ENCODE measurements at regions not wholly inside any gene's neighbourhood (a gene's known extent, or its start where the extent isn't known, plus 50 kb on each side); places are given as distances from the start of the nearest gene placed in this dataset.
"Not testable (repeated sequence)": the region's sequence is repeated elsewhere in the genome, so short reads cannot be mapped to it uniquely, and the experiment has no call there.

DNA sequence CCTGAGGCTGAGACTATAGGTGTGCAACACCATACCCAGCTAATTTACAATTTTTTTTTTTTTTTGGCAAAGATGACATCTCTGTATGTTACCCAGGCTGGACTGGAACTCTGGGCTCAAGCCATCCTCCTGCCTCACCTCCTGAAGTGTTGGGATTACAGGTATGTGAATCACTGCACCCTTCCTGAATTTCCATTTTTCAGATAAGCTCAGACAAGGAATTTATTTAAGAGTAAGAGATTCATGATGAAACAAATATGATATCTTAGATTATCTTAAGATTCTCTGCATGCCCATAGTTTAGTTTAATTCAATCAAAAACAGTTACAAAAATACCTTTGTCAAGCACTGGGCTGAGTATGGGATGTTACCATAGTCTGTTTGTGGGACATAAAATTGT is 128.4 kb upstream of the BASP1 start:
- no peak for FAIRE-seq

DNA sequence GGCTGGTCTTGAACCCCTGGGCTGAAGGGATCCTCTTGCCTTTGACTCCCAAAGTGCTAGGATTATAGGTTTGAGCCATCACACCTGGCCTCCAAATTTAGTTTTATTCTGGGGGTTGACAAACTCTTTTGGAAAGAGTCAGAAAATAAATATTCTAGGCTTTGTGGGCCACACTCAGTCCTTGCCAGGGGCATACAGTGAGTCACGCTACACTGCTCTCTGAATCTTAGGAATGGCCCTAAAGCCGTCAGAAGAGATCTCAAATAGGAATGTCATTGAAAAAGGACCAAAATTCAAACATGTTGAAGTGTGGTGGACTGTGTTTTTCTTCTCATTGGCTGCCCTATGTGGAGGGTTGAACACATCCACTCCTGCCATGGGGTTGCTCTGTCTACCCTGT is 127.7 kb upstream of the BASP1 start:
- FAIRE-seq: no peak

DNA sequence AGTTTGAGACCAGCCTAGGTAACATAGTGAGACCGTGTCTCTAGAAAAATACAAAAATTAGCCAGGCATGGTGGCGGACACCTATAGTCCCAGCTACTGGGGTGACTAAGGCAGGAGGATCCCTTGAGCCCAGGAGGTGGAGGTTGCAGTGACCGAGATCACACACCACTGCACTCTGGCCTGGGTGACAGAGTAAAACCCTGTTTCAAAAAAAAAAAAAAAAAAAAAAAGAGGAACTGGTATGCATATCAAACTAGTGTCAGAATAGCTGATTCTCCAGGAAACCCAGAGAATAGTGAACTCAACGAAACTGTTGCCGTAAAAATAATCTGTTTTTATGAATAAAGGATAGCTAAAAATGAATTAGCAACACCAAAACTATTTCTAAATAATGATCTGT is 126.6 kb upstream of the BASP1 start:
- FAIRE-seq: no peak

DNA sequence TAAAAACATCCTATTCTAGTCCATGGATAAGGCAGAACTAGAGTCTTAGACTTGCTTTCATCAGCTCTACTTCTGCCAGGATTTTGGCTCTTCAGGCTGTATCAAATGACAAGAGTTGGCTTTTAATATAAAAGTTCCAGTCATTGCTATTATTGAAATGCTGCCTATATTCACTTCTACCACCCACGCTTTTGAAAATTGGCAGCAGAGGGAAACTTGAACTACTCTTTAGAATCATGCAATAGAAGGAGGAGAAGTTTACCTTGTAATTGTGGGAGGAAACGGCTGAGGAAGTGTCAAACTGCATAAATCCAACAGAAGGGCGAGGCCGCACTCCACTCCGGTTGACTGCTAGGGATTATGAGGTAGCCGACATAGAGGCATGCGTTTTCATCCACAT is 122.6 kb upstream of the BASP1 start:
- no peak for FAIRE-seq

DNA sequence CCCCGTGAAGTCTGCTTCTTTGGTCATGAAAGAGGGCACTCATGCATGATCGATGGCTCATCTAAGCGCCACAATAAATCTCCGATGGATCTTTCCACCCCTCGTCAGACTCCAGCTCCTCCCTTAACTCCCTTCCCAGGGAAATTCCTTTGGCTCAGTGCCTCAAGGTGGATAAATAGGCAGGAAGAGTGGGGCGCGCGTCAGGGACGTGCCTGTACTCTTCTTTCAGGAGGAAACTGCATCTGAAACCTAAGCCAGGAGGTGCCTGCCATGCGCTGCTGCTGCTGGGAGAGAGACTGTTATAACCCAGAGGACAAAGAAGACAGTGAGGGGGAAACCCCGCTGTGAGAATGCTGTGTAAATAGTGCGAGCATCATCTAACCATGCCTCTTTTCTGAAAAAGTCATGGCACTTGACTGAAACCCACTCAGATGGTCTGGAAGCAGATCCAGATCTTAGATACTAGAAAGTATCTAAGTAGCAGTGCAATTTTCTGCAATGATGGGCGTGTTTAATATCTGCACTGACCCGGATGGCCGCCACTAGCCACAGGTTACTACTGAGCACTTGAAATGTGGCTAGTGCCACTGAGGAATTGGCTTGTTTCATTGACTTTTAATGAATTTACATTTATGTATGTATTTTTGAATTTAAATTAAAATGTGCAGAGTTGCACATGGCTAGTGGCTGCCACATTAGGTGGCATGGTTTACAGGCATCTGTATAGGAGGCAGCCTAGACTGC is 120.3 kb upstream of the BASP1 start:
- FAIRE-seq: no peak

DNA sequence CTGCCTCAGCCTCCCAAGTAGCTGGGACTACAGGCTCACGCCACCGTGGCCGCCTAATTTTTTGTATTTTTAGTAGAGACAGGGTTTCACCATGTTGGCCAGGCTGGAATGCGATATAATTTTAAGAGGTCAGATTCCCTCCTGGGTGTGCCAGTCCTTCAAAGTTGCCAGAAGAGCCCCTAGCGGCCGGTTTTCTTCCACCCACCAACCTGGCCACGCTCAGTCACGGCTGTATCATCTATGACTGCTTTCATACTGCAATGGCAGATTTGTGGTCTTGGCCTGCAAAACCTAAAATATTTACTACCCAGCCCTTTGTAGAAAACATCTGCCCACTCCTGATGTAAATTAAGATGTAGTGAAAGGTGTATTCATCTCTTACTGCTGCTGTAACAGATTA is 117.5 kb upstream of the BASP1 start:
- no peak for FAIRE-seq

DNA sequence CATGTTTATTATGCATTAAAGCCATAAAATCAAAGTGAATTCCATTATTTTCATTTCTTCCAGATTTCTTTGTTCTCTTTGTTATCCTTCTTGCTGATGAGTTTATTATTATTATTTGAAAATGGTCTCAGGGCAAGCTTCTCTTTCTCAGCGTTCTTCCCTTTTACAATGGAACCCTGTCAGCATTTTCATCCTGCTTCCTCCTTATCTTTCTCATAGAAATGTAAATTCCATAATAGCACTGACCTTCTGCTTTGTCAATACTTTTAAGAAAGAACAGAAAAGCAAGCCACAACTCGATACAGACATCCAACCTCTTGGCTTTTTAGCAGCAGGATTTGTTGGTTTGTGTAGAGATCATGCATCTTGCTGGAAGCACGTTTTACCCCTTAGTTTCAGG is 114.0 kb upstream of the BASP1 start:
- no peak for FAIRE-seq

DNA sequence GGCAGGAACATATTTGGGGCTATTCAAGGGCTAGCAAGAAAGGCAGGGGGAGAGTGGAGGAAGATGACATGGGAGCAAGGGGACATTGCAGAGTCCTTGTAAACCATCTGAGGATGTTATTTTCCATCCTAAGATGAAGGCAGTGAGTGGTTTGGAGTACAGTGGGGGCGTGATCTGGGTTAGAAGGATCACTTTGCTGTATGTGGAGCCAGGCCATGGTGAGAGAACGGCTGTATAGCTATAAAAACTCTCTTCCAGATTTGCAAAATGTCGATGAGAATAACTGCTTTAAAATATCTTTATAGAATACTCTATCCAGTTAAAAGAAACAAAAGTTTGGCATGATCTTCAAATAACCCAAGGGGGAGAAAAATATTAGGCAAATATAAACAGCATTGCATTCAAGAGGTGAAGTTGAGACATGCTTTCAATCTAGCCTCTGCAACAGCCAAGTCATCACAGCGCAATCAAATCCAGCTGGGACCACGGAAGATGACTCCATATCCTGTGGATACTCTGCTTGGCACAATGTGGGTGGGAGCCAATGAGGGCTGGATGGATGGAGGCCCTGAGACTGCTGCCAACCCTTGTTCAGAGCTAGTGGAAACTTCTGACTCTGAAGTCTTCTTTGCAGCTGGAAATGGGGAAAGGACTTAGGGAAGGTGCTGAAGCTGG is 111.5 kb upstream of the BASP1 start:
- no peak for FAIRE-seq

DNA sequence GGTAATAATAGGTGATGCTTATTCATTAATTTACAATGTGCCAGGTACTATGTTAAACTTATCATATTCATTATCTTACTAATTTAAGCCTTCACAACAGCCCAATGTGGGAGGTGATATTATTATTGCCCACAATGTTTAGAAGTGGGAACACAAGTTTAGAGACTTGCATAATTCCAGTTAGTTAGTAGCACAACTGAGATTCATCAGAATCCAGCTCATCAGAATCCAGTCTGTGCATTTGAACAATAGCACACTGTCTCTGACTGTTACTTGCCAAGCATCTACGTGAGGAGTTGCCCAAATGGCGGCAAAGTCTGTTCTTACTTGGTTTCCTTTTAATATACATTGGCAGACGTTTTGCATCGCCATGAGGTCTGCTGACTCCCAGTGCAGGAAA is 110.9 kb upstream of the BASP1 start:
- no peak for FAIRE-seq

DNA sequence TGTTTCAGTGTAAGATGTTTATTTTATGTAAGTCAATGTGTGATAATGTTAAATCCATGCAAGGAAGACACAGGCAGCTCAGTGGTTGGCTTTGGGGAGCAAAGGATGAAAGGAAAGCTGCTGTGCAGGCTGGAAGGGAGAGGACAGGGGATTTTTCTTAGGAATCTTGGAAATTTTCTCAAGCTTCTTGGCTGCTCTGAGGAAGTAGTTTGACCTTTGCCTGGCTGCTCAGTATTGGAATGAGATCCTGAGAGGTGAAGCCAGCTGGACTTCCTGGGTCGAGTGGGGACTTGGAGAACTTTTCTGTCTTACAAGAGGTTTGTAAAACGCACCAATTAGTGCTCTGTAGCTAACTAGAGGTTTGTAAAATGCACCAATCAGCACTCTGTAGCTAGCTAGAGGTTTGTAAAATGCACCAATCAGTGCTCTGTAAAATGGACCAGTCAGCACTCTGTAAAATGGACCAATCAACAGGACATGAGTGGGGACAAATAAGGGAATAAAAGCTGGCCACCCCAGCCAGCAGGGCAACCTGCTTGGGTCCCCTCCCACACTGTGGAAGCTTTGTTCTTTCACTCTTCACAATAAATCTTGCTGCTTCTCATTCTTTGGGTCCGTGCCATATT is 105.2 kb upstream of the BASP1 start:
- FAIRE-seq: not testable (repeated sequence)

DNA sequence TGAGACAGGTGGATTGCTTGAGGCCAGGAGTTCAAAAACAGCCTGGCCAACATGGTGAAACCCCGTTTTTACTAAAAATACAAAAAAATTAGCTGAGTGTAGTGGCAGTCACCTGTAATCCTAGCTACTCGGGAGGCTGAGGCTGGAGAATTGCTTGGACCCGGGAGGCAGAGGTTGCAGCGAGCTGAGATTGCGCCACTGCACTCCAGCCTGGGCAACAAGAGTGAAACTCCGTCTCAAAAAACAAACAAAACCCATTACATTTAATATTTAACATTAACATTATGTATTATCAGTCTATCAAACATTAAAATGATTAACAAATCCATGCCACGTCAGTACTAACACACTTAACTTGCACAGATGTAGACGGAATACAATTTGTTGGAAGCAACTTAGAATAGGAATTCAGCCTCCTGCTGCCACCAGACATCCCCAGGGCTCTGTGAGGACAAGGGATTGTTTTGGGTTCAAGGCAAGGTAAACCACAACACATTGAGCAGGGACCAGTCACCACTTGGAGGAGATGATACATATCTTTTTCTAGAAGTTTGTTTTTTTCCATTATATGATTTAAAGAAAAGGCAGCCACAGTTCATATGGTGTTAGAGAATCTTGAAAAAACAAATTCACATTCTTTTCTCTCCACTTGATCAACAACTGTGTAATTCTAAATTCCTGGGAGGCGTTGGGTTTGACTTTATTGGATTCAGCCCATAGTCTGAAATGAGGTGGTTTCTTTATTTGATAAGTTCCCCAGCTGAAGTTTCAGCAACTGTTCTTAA is 104.1 kb upstream of the BASP1 start:
- FAIRE-seq: no peak

DNA sequence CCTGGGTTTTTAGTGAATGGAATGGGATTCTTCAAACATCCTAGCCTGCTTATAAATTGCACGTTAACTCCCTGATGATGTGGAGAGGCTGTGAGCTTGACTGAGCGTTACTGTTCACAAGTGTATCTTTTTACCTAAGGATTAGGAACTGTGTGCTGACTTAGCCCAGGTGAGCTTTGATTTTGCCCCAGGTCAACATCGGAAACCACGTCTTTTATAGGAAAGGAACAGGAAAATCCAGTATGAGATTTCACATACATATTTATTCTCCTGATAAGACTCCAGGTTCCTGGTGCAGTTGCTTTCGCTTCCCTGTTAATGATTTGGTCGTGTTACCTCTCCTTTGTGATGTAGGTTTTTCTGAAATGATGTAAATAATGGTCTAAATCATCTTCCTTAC is 103.2 kb upstream of the BASP1 start:
- FAIRE-seq: no peak

DNA sequence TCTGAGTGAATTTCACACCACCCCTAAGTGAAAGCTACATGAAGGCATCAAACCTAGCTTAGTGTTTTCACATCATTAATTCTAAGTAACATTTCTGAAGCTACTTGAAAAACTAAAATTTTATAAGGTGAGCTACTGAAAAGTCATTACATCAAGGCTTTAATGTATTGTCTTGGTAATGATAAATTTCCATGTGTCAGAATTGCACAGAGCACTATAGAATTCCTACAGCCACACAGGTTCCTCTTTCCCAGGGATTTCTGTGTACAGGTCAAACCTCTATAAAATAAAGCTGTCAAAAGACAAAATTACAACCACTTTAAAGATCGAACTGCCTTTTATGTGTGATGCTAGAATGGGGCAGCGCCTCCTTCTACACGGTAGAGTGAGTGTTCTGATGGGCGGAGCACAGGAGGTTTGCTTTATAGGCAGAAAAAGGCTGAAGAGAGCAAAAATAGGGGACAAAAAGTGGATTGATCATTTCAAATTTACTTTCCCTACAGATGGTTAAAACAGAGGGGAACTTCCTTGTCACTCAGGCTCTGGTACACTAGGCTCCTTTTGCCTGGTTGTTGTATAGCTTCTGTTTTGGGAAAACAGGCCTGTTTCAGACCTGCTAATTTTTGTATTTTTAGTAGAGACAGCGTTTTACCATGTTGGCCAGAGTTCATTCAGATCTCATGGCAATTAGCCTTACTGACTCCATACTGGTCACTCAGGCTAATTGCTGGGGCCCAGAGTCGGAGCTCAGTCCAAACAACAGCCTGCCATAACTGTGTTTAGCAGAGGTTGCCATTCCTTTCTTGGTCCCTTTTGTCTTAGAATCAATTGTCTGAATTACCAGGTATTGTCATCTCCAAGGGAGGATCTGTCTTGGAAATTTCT is 102.5 kb upstream of the BASP1 start:
- no peak for FAIRE-seq

DNA sequence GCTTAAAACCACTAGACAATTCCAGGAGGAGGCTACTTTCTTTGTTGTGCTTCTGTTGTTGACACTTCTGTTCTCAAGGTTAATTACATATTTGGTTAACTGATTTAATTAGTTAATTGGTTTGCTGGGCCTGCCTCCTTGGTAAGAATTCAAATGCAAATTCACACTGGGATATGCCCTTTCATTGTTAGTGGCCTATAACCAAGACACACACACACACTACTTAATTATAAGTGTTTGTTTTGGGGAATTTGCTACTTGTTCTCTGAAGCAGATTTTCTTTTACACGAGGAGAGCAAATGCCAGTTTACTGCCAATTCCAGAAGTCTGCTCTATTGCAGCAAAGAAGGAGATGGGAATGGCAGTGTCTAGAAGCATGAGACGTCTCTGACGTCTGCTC is 101.6 kb upstream of the BASP1 start:
- no peak for FAIRE-seq

DNA sequence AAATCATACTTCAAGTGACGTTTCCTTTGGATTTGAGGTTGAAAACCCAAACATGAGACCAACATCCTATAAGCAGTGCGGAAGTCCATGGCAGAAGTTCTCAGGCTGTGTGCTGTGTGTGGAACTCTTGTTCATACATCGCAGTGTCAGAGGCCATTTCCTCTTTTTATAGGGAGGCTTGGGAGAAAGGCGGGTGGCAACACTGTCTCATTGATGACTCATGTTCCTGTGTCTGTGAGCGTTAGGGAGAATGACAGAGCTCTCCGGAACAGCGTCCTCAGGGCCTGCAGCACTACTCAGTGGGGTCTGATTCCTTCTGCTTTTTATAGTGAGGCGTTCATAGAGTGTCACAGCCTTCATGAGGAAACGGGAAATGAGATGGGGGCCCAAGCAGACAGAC is 98.8 kb upstream of the BASP1 start:
- no peak for FAIRE-seq

DNA sequence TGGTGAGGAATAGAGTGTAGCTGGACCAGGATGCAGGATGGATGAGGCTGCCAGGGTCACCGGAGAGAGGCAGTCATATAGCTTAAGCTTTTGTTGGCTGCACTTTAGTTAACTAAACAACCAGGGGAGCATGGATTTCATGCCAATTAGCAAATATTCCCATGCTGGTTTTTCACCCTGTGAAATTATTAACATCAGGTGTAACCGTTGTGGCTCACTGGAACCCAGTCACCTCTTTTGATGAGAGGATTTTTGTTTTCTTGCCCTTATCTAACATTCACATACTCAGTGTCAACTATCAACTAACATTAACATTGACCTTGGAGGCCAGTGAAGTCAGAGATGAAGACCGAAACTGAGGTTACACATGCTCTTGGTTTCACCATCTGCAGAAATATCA is 97.2 kb upstream of the BASP1 start:
- FAIRE-seq: no peak

DNA sequence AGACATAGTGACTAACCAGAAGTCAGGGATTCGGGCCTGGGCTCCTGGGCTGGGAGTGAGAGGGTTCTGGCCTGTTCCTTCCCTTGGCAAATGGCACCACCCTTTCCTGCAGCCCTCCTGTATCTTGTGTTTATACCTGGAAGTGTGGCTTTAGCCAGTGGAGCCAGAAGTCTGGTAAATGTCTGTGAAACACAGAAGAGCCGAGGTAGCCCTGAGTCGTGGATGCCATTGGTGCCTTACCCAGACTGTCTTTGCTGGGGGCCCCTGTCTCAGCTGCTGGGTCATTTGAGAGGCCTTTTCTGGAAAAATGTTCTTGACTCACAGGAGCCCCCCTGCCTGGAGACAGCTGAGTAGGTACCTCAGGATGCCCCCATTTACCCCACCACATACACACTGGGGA is 95.7 kb upstream of the BASP1 start:
- no peak for FAIRE-seq

DNA sequence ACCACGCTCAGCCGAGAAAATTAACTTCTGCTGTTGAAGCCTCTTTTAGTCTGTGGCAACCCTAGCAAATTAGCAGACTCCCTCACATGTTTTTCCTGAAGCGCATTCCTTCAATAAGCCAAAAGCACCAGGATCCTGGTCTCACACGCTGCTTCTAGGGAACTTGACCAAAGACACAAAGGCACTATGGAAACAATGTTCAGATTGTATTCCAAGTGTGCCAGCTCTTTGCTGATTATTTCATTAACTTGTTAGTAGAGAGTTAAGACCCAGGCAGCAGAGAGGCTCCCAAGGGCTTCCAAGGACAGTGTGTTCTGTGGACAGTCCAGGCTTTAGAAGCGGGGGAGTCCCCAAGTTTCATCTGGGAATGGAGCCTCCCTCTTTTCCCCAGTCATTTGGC is 94.4 kb upstream of the BASP1 start:
- FAIRE-seq: no peak

DNA sequence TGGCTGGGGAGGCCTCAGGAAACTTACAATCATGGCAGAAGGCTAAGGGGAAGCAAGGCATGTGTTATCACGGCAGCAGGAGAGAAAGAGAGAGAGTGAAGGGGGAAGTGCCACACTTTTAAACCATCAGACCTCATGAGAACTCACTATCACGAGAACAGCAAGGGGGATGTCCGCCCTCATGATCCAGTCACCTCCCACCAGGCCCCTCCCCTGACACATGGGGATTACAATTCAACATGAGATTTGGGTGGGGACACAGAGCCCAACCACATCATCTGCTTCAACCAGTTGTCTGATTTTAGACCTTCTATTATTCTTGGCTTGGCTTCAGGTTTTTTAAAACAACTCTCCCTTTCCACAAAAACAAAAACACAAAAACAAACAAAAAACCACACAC is 93.7 kb upstream of the BASP1 start:
- not testable (repeated sequence) for FAIRE-seq

DNA sequence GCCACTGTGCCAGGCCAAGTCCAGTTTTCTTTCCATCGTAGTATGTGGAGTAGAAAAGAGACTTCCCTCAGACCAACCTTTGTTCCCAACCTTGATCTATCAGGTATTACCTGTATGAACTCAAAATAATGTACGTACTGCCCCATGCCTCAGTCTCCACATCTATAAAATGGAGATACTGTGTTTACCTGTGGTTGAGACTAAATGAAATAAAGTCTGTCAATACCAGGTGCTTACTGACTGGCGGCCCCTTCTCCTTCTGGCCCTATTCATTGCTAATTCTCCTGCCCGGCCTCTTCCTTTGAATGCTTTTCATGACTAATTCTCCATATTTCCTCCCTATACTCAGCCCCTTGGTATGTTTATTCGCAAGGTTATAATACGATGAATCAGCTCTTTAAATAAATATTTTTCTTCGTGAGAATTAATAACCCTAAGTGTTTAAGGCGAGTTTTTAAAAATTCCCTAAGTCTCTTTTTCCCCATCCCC is 89.6 kb upstream of the BASP1 start:
- no peak for FAIRE-seq

DNA sequence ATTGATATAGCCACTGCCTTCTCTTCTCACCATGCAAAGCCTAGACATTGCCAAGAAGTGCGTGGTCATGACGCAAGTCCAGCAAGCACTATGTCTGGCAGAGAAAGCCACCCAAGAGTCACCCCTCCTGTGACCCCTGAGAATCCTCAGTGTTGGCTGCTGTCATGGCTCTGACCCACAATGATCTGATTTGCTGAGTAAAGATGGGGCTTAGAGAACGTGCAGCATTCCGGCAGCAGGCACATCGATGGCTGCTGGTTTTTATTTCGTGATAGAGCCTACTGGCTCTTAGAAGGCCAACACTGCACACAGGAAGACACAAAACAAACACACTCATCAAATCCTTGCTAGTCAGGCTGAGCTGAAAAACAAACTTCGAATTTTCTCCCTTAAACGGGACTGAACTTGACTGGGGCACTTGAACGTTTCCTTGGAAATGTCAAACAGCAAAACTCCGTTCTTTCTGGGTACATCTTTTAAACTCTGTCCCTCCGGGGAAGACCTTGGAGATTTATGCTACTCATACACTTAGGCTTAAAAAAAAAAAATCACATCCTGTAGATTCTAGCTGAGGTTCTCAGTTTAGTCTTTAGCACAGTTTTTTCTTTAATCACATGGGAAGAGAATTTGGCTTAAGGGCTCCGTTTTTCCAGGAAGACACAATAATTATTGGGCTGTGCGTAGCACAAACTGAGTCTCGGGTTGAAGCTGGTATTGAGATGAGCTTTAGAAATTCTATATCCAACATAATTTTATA is 88.2 kb upstream of the BASP1 start:
- no peak for FAIRE-seq

DNA sequence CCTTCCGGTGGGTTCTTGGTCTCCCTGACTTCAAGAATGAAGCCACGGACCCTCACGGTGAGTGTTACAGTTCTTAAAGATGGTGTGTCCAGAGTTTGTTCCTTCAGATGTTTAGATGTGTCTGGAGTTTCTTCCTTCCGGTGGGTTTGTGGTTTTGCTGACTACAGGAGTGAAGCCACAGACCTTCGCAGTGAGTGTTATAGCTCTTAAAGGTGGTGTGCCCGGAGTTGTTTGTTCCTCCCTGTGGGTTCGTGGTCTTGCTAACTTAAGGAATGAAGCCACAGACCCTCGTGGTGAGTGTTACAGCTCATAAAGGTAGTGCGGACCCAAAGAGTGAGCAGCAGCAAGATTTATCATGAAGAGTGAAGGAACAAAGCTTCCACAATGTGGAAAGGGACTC is 87.1 kb upstream of the BASP1 start:
- FAIRE-seq: not testable (repeated sequence)
